ENCODE measurements at regions not wholly inside any gene's neighbourhood (a gene's known extent, or its start where the extent isn't known, plus 50 kb on each side); places are given as distances from the start of the nearest gene placed in this dataset.

DNA sequence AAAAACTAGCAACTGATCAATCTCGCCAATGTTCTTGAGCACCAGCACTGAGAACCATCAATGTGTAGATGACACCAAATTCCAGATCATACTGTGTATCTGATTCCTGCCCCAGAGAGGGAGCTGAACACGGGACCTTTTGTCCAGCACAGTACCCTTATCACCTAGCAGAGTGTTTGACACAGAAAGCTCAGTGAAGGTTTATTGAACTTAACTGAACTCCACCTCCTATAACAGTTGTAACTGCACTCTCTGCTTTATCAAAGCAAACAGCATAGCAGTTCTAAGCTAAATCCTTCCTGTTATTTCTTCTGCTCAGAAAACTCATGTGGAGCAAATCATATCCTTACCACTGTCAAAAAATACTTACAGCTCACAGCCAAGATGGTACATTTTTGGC, 183.4 kb upstream of the SLCO3A1 start:
- no peak for DNase-seq (ENCODE audit: low read depth)

DNA sequence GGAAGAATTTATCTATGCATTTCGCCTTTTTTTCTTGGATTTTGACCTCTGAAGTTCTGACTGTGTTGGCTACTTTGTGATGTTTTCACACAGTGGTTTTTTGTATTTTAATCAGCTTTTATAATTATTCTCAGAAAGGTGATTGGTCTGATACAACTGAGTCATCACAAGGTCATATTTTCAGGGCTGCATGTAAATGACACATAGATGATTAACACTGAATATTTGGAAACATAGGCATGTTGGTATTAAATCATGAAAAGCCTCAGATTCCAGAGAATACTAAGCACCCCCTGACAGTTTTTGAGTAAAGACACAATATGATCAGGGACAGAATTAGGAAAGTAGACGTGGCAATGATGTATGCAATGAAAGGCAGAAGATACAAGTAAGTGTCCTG, 175.5 kb upstream of the SLCO3A1 start:
- DNase-seq (ENCODE audit: low read depth), result no peak

DNA sequence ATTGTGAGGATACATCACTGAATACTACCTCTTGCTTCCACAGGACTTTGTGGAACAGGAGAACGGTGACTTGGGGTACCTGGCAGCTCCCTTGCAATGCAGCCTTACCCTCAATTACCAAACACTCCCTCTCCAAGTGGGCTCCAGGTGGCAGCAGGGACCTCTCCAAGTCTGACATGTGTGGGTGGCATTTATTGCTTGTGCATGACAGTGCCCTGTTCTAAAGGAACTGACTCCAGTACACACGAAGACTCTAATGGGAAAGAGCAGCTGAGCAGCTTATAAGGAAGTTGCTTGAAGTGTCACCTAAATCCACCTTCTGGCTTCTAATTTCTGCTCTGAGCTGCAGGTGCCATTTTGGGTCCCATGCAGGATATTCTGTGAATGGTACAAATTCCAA, 174.1 kb upstream of the SLCO3A1 start:
- DNase-seq (ENCODE audit: low read depth), result no peak

DNA sequence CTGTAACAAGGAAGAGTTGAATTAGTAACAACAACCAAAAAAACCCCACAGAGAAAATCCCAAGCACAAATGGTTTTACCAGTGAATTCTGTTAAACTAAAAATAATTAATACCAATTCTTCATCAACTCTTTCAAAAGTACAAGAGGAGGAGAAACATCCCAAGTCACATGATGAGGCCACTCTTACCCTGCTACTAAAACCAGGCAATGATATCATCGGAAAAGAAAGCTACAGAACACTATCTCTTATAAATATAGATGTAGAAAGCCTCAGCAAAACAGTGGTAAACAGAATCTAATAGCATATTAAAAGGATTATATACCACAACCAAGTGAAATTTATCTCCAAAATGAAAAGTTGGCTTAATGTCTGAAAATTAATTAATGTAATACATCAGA, 168.1 kb upstream of the SLCO3A1 start:
- no peak for DNase-seq (ENCODE audit: low read depth)

DNA sequence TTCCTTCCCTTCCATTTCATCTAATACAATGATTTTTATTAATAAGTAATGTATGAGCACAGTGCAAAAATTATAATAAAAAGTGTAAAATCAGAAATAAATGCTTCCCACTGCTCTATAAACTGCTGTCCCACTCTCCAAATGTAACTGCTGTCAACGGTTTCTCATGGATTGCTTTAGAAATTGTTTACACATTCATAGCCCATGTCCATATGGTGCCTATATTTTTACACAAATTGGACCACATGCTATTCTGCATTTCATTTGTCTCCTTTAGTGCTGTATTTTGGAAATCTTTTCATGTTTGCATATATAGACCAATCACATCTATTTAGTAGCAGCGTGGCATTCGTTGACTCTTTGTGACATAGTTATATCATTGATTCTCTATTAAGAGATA, 164.7 kb upstream of the SLCO3A1 start:
- no peak for DNase-seq (ENCODE audit: low read depth)

- no peak for DNase-seq (ENCODE audit: low read depth)
Measured at GRCh38 chr15:91689377-91689776, 164.1 kb upstream of the SLCO3A1 start.

DNA sequence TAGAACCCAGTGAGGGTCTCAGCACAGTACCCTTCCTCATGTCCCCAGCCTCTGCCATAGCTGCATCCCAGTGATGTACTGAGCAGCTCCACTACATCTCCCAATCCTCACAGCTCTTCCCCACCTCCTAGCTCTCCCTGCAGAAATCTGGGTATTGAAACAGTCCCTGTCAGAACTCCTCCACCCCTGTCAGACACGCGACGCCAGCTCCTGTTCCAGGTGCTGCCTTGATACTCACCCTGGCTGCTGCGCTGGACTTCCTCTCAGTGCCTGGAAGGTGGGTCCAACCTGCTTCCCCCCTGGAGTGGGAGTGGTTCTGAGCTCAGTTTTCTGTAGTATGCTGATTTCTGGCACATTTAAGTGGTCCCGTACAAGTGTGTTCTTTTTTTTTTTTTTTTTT, 160.9 kb upstream of the SLCO3A1 start:
- DNase-seq (ENCODE audit: low read depth), result no peak

- DNase-seq (ENCODE audit: low read depth), result no peak
Measured at GRCh38 chr15:91694131-91694830, 159.2 kb upstream of the SLCO3A1 start.

DNA sequence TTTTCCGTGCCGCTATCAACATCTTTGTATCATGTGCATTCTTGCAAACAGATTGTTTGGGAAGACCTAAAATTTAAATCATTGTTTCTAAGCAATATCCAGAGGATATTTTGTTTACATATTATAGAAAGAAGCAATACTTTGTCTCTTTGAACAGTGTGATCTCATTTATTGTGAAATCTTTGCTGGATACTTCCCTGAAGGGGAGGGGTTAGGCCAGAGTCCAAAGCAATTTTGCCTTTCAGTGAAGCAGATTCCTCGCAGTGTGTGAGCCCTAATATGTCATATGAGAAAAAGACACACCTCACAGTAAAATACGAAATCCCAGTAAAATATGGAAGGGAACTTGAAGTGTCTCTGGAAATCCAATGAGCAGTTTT, 158.7 kb upstream of the SLCO3A1 start:
- DNase-seq (ENCODE audit: low read depth), result no peak

GRCh38 chr15:91695799-91696198, 157.7 kb upstream of the SLCO3A1 start:
- DNase-seq (ENCODE audit: low read depth), result no peak

- no peak for DNase-seq (ENCODE audit: low read depth)
Measured at GRCh38 chr15:91696981-91697380, 156.5 kb upstream of the SLCO3A1 start.

DNA sequence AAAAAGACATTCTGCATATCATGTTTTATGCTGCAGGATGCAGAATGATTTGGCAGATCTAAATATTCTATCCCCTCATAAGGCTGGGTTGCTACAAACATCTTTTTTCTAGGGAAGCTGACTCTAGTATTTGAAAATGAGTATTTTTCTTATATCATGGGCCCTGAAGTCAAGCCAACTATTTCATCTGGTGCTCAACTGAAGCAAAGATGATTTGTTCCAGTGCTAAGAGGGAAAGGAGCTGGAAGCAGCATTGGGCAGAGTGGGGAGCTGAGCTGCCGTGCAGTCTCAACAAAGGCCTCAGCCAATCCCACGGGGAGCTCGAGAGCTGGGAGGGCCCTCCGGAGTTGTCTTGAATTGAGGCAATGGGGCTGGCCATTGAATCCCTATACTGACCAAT, 155.3 kb upstream of the SLCO3A1 start:
- DNase-seq (ENCODE audit: low read depth), result no peak

GRCh38 chr15:91699741-91700140, 153.8 kb upstream of the SLCO3A1 start:
- no peak for DNase-seq (ENCODE audit: low read depth)

DNA sequence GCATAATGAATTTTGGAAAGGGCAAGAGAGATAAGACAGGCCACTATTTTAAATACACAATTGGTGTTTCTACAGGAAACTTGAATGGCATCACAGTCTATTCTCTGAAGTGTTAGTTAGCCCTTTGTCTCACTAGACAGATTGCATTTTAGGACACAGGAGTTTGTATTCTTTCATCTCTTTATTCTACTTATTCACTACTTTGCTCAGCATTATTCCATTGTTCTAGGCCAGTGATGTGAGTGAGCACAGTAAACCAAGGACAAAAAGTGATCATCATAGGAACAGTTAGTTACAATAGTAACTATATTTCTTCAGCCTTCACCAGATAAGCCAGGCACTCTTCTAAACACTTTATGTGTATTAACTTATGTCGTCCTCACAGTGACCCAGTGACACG, 150.2 kb upstream of the SLCO3A1 start:
- DNase-seq (ENCODE audit: low read depth), result no peak

DNA sequence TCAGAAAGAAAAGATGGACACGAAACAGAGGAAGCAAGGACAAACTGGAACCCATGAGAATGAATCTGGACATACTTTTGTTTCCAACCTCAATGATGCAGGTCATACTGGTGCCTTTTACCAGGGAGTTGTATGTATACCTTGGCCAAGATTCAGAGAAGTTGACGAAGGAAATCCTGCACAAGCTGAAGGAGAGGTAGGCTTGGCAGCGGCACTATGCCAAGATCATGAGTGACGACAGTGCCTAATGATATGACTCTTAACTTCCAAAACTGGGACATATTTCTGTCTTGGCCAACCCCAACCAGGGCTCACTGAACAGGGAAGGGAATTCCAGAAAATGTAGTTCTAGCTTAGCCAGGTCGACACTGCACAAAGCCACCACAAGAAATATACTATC, 149.2 kb upstream of the SLCO3A1 start:
- DNase-seq (ENCODE audit: low read depth), result no peak

GRCh38 chr15:91706322-91707032, 147.0 kb upstream of the SLCO3A1 start:
- no peak for DNase-seq (ENCODE audit: low read depth)

DNA sequence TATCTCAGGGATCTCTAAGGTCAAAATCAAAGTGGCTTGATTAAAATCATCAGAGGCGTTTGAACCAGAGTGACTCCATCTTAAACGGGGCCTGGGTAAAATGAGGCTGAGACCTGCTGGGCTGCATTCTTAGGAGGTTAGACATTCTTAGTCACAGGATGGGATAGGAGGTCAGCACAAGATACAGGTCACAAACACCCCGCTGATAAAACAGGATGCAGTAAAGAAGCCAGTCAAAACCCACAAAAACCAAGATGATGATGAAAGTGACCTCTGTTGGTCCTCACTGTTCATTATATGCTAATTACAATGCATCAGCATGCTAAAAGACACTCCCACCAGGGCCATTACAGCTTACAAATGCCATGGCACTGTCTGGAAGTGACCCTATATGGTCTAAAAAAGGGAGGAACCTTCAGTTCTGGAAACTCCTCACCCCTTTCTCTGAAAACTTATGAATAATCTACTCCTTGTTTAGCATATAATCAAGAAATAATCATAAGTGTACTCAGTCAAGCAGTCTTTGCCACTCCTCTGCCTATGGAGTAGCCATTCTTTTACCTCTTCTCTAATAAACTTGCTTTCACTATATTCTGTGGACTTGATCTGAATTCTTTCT, 143.3 kb upstream of the SLCO3A1 start:
- DNase-seq (ENCODE audit: low read depth), result no peak

DNA sequence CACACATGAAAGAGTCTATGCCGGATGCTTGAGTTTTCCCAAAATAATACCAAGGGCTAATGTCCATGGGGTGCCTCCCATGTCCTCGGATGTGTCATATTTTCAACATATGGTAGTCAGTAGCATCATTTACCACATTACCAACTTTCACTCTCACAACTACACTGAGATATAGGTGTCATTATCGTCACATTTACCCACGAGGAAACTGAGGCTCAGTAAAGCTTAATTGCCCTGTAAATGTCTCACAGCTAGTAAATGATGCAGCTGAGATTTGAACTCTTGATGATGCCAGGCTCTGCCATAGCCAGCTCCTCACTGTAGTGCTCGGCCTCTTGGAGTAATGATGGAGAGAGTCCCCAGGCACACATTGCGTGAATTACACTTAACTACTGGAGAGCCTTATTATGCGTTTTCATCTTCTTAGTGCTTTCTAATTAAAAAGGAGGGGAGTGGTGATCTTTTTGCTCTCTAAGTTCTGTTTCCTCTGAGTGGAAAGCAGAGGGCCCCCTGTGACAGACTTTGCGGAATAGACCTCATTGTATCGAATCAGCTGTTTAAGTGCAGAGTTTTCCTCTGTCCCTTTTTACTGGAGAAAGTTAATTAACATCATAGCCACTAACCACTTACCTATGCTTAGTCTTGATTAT, 142.0 kb upstream of the SLCO3A1 start:
- no peak for DNase-seq (ENCODE audit: low read depth)

GRCh38 chr15:91712286-91712685, 141.2 kb upstream of the SLCO3A1 start:
- DNase-seq (ENCODE audit: low read depth), result no peak

GRCh38 chr15:91716536-91716935, 137.0 kb upstream of the SLCO3A1 start:
- DNase-seq (ENCODE audit: low read depth), result no peak

GRCh38 chr15:91717811-91718210, 135.7 kb upstream of the SLCO3A1 start:
- DNase-seq (ENCODE audit: low read depth), result no peak

- DNase-seq (ENCODE audit: low read depth), result no peak
Measured at GRCh38 chr15:91723959-91724358, 129.5 kb upstream of the SLCO3A1 start.

DNA sequence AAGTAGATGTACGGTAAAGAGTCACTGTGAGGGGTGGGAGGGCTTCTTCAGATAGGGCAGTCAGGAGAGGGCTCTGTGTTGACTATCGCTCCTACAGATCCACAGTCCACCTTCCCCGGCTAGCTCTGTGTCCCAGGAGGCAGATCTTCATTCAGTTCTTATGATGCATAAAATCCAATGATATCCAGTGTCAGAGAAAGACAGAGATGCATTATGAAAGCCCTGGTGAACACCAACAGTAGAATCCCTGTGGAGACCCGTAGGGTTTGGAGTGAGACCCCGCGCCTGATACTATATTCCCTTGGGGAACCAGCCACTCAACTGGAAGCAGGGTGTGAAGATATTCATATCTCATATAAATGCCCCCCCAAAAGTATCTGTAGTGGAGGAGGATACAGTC, 119.8 kb upstream of the SLCO3A1 start:
- DNase-seq (ENCODE audit: low read depth), result no peak
